ENCODE measurements at regions not wholly inside any gene's neighbourhood (a gene's known extent, or its start where the extent isn't known, plus 50 kb on each side); places are given as distances from the start of the nearest gene placed in this dataset.

DNA sequence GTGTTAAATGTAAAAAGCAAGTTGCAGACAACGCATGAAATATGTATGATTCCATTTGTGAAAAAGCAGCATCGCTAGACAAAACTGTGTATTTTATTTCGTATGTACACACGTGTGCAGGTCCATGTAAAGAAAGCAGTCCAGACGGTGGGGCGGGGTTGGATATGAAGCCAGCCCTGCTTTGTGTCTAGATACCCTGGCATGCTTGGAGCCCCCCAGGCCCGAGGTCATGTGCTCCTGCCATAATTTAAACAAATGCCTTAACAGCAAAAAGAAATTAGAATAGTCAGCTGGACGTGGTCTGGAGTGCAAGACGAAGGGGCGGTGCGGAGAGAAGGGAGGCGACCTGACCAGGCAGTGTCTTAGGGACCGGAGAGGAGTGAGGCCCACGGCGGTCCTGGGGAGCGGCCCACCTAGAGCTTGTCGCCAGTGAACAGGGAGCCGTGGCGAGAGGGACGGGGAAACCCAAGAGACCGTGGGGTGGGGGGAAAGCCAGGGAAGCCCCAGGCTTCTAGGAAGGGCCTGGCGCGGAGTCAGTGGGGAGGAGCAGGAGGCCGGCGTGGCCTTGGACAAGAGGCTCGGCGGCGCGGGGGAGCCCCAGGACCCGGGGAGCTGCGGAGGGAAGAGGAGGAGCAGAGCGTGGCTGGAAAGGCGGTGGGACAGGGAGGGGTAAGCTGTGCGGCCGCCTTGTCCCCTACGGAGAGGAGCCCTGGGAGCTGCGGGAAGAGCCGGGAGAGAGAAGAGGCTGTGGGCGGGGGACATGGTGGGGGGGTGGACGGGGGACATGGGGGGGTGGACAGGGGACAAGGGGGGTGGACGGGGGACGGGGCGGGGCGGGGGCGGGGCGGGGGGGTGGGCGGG is 118.5 kb upstream of the C14orf180 start:
- TF ChIP-seq, protein P1, sequence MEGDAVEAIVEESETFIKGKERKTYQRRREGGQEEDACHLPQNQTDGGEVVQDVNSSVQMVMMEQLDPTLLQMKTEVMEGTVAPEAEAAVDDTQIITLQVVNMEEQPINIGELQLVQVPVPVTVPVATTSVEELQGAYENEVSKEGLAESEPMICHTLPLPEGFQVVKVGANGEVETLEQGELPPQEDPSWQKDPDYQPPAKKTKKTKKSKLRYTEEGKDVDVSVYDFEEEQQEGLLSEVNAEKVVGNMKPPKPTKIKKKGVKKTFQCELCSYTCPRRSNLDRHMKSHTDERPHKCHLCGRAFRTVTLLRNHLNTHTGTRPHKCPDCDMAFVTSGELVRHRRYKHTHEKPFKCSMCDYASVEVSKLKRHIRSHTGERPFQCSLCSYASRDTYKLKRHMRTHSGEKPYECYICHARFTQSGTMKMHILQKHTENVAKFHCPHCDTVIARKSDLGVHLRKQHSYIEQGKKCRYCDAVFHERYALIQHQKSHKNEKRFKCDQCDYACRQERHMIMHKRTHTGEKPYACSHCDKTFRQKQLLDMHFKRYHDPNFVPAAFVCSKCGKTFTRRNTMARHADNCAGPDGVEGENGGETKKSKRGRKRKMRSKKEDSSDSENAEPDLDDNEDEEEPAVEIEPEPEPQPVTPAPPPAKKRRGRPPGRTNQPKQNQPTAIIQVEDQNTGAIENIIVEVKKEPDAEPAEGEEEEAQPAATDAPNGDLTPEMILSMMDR (IDR thresholded peaks at IDR 0.05) = no peak
- no peak for TF ChIP-seq EZH2 (IDR thresholded peaks at IDR 0.05; ENCODE audit: borderline replicate concordance, insufficient read depth, low read depth, low read length, poor library complexity, severe bottlenecking)
